Breast epithelium (tissue), 3 donors: ENCODE measurements at regions not wholly inside any gene's neighbourhood (a gene's known extent, or its start where the extent isn't known, plus 50 kb on each side); places are given as distances from the start of the nearest gene placed in this dataset.

ENCODE experiments used
- POLR2A ChIP-seq: fragments of 450-650 bp; IDR thresholded peaks from one replicate; pipeline ENCODE4 v1.6.1; 2016; ENCODE audit warnings: antibody characterized with exemption, mild to moderate bottlenecking, moderate library complexity
- POLR2AphosphoS5 ChIP-seq, 3 donors: sonication (generic); formaldehyde crosslinking; IDR thresholded peaks; one replicate each; pipeline ENCODE4 v1.6.1; 2017; ENCODE audit warnings: antibody characterized with exemption in 3 of 3
- TF ChIP-seq, protein P1 (sequence below), 3 donors: fragments of 450-650 bp; IDR thresholded peaks; one replicate each; pipeline ENCODE4 v1.5.1; 2016 to 2017; ENCODE audit warnings: antibody characterized with exemption in 3 of 3, mild to moderate bottlenecking in 3 of 3, moderate library complexity in 3 of 3

DNA sequence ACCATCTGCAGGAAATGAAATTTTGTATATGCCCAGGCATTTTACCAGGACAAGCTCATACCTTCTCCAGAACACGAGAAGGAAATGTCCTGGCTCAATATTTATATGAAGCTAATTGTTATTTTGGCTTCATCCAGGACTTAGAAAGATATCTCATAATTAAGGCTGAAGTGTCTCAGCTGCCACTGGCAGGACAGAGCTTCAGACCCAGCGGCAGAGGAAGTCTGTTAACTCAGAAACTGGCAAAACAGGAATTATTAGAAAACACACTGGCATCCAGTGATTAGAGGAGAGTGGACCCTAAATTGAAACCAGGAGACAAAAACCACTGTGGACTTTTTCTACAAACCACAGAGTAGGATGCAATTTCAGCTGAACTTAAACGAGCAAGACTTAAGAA lies 329.7 kb downstream of the CYRIA start:
- TF ChIP-seq, protein P1, sequence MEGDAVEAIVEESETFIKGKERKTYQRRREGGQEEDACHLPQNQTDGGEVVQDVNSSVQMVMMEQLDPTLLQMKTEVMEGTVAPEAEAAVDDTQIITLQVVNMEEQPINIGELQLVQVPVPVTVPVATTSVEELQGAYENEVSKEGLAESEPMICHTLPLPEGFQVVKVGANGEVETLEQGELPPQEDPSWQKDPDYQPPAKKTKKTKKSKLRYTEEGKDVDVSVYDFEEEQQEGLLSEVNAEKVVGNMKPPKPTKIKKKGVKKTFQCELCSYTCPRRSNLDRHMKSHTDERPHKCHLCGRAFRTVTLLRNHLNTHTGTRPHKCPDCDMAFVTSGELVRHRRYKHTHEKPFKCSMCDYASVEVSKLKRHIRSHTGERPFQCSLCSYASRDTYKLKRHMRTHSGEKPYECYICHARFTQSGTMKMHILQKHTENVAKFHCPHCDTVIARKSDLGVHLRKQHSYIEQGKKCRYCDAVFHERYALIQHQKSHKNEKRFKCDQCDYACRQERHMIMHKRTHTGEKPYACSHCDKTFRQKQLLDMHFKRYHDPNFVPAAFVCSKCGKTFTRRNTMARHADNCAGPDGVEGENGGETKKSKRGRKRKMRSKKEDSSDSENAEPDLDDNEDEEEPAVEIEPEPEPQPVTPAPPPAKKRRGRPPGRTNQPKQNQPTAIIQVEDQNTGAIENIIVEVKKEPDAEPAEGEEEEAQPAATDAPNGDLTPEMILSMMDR (IDR thresholded peaks at IDR 0.05) = no peak
- TF ChIP-seq POLR2A (no peak), POLR2AphosphoS5 (IDR thresholded peaks at IDR 0.05) (no peak)
